Upper lobe of left lung (tissue), 4 donors: ENCODE measurements at regions not wholly inside any gene's neighbourhood (a gene's known extent, or its start where the extent isn't known, plus 50 kb on each side); places are given as distances from the start of the nearest gene placed in this dataset.
"Not testable (repeated sequence)": the region's sequence is repeated elsewhere in the genome, so short reads cannot be mapped to it uniquely, and the experiment has no call there.

Experiments used
- POLR2A ChIP-seq, 4 donors: fragments of 450-650 bp; IDR thresholded peaks; one replicate each; pipeline ENCODE4 v1.5.1; 2016 to 2017; ENCODE audit warnings: antibody characterized with exemption in 4 of 4, mild to moderate bottlenecking in 2 of 4
- POLR2AphosphoS5 ChIP-seq, 2 donors: sonication (generic); formaldehyde crosslinking; IDR thresholded peaks; one replicate each; pipeline ENCODE4 v1.5.1; 2017; ENCODE audit warnings: antibody characterized with exemption in 2 of 2
- TF ChIP-seq, protein P1 (sequence below), 6 experiments: fragments of 450-650 bp in 4 of 6; fragments of 200-600 bp in 2 of 6; sonication (generic) in 2 of 6; IDR thresholded peaks; one replicate each; pipeline ENCODE4 v1.5.1; 2016 to 2019; ENCODE audit warnings: antibody characterized with exemption in 6 of 6

DNA sequence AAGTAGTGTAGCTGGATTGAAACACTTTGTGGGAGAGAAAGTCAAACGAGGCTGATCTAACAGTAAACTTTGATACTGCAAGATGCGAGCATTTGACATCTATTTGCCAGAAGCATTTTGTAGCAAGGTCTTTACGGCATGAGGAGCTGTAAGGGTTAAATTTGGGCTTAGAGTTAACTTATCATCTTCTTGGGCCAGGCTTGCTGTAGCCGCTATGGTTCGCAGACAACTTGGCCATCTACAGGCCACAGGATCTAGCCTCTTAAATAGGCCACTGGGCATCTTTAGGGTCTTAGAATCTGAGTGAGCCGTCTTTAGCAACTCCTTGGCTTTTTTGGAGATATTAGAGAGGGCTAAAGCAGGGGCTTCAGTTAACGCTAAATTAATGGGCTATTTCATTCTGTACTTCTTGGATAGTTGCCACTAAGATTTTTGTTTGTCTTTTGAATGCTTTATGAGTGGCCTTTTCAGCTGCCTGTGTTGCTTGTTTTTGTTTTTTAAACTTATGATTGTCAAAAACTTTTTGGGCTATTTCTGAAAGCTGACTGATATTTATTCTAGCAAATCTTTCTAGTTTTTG is 93.5 kb upstream of the FAM90A1 start:
- TF ChIP-seq POLR2AphosphoS5, POLR2A (IDR thresholded peaks at IDR 0.05): not testable (repeated sequence)
- TF ChIP-seq, protein P1, sequence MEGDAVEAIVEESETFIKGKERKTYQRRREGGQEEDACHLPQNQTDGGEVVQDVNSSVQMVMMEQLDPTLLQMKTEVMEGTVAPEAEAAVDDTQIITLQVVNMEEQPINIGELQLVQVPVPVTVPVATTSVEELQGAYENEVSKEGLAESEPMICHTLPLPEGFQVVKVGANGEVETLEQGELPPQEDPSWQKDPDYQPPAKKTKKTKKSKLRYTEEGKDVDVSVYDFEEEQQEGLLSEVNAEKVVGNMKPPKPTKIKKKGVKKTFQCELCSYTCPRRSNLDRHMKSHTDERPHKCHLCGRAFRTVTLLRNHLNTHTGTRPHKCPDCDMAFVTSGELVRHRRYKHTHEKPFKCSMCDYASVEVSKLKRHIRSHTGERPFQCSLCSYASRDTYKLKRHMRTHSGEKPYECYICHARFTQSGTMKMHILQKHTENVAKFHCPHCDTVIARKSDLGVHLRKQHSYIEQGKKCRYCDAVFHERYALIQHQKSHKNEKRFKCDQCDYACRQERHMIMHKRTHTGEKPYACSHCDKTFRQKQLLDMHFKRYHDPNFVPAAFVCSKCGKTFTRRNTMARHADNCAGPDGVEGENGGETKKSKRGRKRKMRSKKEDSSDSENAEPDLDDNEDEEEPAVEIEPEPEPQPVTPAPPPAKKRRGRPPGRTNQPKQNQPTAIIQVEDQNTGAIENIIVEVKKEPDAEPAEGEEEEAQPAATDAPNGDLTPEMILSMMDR (IDR thresholded peaks at IDR 0.05): not testable (repeated sequence)
